Panc1 (cell line): ENCODE measurements at regions not wholly inside any gene's neighbourhood (a gene's known extent, or its start where the extent isn't known, plus 50 kb on each side); places are given as distances from the start of the nearest gene placed in this dataset.

Experiments
- CTCF ChIP-seq: fragments of 450-650 bp; IDR thresholded peaks from 2 replicates; pipeline ENCODE4 v1.5.1; 2017; ENCODE audit warnings: mild to moderate bottlenecking
- POLR2AphosphoS5 ChIP-seq: IDR thresholded peaks from 2 replicates; pipeline ENCODE4 v1.6.1; 2012; ENCODE audit warnings: mild to moderate bottlenecking, low read depth, low read length, moderate library complexity
- REST ChIP-seq, 2 experiments: IDR thresholded peaks; 2 replicates each; pipeline ENCODE4 v1.6.1; 2011 to 2012; ENCODE audit warnings: low read depth in 2 of 2, control low read depth in 1 of 2, low read length in 1 of 2, mild to moderate bottlenecking in 1 of 2, moderate library complexity in 1 of 2; ENCODE audit not compliant: insufficient read depth in 1 of 2
- SIN3A ChIP-seq: IDR thresholded peaks from 2 replicates; pipeline ENCODE4 v1.6.1; 2012; ENCODE audit warnings: low read depth, mild to moderate bottlenecking, low read length, moderate library complexity, borderline replicate concordance; ENCODE audit not compliant: insufficient read depth
- TCF7L2 ChIP-seq: IDR thresholded peaks from 2 replicates; pipeline ENCODE4 v1.6.1; 2011; ENCODE audit warnings: mild to moderate bottlenecking, low read depth, low read length, inconsistent platforms

GRCh38 chr3:117473981-117474538, 764.5 kb downstream of the TUSC7 start:
- no peak for TF ChIP-seq REST (IDR thresholded peaks at IDR 0.05; ENCODE audit: insufficient read depth in 1 of 2, low read depth in 2 of 2, low read length in 1 of 2)
- no peak for TF ChIP-seq POLR2AphosphoS5
- TF ChIP-seq CTCF = no peak
- no peak for TF ChIP-seq SIN3A
- TF ChIP-seq TCF7L2 = no peak
